WTC11 (cell line): ENCODE measurements at regions not wholly inside any gene's neighbourhood (a gene's known extent, or its start where the extent isn't known, plus 50 kb on each side); places are given as distances from the start of the nearest gene placed in this dataset.

Experiments
- ATAC-seq: fragments of 200-7000 bp; cut with Tn5 transposase; 2 replicates; pipeline ENCODE4 v1.10.0; 2021; ENCODE audit warnings: mild to moderate bottlenecking, moderate library complexity
- CTCF ChIA-PET: fragments of 300-600 bp; sonication (Branson Sonifier 250); formaldehyde crosslinking; loops from one replicate; lab custom pipeline; 2021; ENCODE audit warnings: antibody characterized with exemption; lab: Charles Lee
- POLR2A ChIA-PET: fragments of 350-600 bp; sonication (Branson Sonifier 250); formaldehyde crosslinking; loops from one replicate; lab custom pipeline; 2021; ENCODE audit warnings: antibody characterized with exemption; lab: Charles Lee
- DNase-seq: peaks from one replicate; pipeline ENCODE4 v3.0.0; 2021; ENCODE audit warnings: low spot score
- H3K27ac Mint-ChIP-seq: 2 replicates; pipeline ENCODE4 v1.8.0; 2021; ENCODE audit warnings: mixed read lengths
- H3K27me3 Mint-ChIP-seq: 2 replicates; pipeline ENCODE4 v1.8.0; 2021; ENCODE audit warnings: low read depth, mild to moderate bottlenecking, moderate library complexity, mixed read lengths
- H3K36me3 Mint-ChIP-seq: 2 replicates; pipeline ENCODE4 v1.8.0; 2021; ENCODE audit warnings: mixed read lengths
- H3K4me1 Mint-ChIP-seq: 2 replicates; pipeline ENCODE4 v1.8.0; 2022; ENCODE audit warnings: mixed read lengths
- H3K4me3 Mint-ChIP-seq: 2 replicates; pipeline ENCODE4 v1.8.0; 2021; ENCODE audit warnings: mild to moderate bottlenecking, moderate library complexity, mixed read lengths
- H3K9me3 Mint-ChIP-seq: 2 replicates; pipeline ENCODE4 v1.8.0; 2021; ENCODE audit warnings: mixed read lengths
- CREM ChIP-seq: sonication (generic); formaldehyde crosslinking; IDR thresholded peaks from 2 replicates; pipeline ENCODE4 v1.8.1; 2022; ENCODE audit warnings: mild to moderate bottlenecking, missing genetic modification reagents, moderate library complexity
- ERG ChIP-seq: fragments of 250-450 bp; sonication (Bioruptor Pico); IDR thresholded peaks from 2 replicates; pipeline ENCODE4 v1.8.0; 2021; ENCODE audit warnings: mild to moderate bottlenecking
- ESRRA ChIP-seq: sonication (generic); formaldehyde crosslinking; IDR thresholded peaks from 2 replicates; pipeline ENCODE4 v1.8.1; 2022; ENCODE audit warnings: mild to moderate bottlenecking, missing genetic modification reagents, borderline replicate concordance
- GABPB1 ChIP-seq: sonication (generic); formaldehyde crosslinking; IDR thresholded peaks from 2 replicates; pipeline ENCODE4 v1.8.1; 2023; ENCODE audit warnings: mild to moderate bottlenecking, missing genetic modification reagents
- SP1 ChIP-seq: sonication (generic); formaldehyde crosslinking; conservative IDR thresholded peaks from 2 replicates; pipeline ENCODE4 v1.8.1; 2022; ENCODE audit warnings: missing genetic modification reagents
- TP53 ChIP-seq: sonication (generic); formaldehyde crosslinking; IDR thresholded peaks from 2 replicates; pipeline ENCODE4 v1.8.1; 2023; ENCODE audit warnings: mild to moderate bottlenecking, missing genetic modification reagents
- ZMAT4 ChIP-seq: fragments of 250-450 bp; sonication (Bioruptor Pico); IDR thresholded peaks from 2 replicates; pipeline ENCODE4 v1.9.0; 2021; ENCODE audit warnings: mild to moderate bottlenecking
- TF ChIP-seq, protein P1 (sequence below): sonication (generic); formaldehyde crosslinking; IDR thresholded peaks from 2 replicates; pipeline ENCODE4 v1.8.1; 2023; ENCODE audit warnings: mild to moderate bottlenecking, missing genetic modification reagents, borderline replicate concordance
- TF ChIP-seq, protein P2 (sequence below): sonication (generic); formaldehyde crosslinking; IDR thresholded peaks from 2 replicates; pipeline ENCODE4 v1.8.1; 2022; ENCODE audit warnings: missing genetic modification reagents, borderline replicate concordance
- TF ChIP-seq, protein P3 (sequence below): sonication (generic); formaldehyde crosslinking; IDR thresholded peaks from 2 replicates; pipeline ENCODE4 v1.8.1; 2023; ENCODE audit warnings: mild to moderate bottlenecking, moderate library complexity, missing genetic modification reagents
- TF ChIP-seq, protein P4 (sequence below): sonication (generic); formaldehyde crosslinking; IDR thresholded peaks from 2 replicates; pipeline ENCODE4 v1.8.1; 2022; ENCODE audit warnings: low read depth, missing genetic modification reagents, borderline replicate concordance
- TF ChIP-seq, protein P5 (sequence below): fragments of 250-450 bp; sonication (Bioruptor Pico); IDR thresholded peaks from 2 replicates; pipeline ENCODE4 v1.9.0; 2021; ENCODE audit warnings: mild to moderate bottlenecking, borderline replicate concordance

- TF ChIP-seq, protein P1, sequence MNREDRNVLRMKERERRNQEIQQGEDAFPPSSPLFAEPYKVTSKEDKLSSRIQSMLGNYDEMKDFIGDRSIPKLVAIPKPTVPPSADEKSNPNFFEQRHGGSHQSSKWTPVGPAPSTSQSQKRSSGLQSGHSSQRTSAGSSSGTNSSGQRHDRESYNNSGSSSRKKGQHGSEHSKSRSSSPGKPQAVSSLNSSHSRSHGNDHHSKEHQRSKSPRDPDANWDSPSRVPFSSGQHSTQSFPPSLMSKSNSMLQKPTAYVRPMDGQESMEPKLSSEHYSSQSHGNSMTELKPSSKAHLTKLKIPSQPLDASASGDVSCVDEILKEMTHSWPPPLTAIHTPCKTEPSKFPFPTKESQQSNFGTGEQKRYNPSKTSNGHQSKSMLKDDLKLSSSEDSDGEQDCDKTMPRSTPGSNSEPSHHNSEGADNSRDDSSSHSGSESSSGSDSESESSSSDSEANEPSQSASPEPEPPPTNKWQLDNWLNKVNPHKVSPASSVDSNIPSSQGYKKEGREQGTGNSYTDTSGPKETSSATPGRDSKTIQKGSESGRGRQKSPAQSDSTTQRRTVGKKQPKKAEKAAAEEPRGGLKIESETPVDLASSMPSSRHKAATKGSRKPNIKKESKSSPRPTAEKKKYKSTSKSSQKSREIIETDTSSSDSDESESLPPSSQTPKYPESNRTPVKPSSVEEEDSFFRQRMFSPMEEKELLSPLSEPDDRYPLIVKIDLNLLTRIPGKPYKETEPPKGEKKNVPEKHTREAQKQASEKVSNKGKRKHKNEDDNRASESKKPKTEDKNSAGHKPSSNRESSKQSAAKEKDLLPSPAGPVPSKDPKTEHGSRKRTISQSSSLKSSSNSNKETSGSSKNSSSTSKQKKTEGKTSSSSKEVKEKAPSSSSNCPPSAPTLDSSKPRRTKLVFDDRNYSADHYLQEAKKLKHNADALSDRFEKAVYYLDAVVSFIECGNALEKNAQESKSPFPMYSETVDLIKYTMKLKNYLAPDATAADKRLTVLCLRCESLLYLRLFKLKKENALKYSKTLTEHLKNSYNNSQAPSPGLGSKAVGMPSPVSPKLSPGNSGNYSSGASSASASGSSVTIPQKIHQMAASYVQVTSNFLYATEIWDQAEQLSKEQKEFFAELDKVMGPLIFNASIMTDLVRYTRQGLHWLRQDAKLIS (CRISPR knock-in tag) = no peak
- TF ChIP-seq, protein P2, sequence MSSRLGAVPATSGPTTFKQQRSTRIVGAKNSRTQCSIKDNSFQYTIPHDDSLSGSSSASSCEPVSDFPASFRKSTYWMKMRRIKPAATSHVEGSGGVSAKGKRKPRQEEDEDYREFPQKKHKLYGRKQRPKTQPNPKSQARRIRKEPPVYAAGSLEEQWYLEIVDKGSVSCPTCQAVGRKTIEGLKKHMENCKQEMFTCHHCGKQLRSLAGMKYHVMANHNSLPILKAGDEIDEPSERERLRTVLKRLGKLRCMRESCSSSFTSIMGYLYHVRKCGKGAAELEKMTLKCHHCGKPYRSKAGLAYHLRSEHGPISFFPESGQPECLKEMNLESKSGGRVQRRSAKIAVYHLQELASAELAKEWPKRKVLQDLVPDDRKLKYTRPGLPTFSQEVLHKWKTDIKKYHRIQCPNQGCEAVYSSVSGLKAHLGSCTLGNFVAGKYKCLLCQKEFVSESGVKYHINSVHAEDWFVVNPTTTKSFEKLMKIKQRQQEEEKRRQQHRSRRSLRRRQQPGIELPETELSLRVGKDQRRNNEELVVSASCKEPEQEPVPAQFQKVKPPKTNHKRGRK (CRISPR knock-in tag) = no peak
- TF ChIP-seq, protein P3, sequence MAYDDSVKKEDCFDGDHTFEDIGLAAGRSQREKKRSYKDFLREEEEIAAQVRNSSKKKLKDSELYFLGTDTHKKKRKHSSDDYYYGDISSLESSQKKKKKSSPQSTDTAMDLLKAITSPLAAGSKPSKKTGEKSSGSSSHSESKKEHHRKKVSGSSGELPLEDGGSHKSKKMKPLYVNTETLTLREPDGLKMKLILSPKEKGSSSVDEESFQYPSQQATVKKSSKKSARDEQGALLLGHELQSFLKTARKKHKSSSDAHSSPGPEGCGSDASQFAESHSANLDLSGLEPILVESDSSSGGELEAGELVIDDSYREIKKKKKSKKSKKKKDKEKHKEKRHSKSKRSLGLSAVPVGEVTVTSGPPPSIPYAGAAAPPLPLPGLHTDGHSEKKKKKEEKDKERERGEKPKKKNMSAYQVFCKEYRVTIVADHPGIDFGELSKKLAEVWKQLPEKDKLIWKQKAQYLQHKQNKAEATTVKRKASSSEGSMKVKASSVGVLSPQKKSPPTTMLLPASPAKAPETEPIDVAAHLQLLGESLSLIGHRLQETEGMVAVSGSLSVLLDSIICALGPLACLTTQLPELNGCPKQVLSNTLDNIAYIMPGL (CRISPR knock-in tag) = no peak
These were observed 486.7 kb downstream of the EFNA5 start (continued) for GRCh38 chr5:107184066-107184465.

DNA sequence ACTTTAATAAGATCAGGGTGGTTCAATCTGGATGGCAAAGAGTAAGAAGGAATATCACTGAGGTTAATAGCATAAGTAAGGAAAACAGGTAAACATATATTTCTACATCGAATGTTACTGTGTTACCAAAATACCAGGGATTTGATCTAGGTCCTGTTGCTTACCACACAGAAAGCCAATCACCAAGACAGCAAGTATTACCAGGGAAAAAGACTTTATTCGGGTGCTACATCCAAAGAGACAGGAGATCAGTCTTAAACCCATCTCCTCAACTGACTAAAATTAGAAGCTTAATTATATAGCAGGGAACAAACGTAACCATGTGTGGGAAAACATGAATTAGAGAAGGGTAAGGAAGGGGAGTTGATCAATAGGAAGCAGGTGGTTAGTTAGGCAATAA lies 500.1 kb downstream of the EFNA5 start:
- Mint-ChIP-seq H3K4me1 (peaks cover 7% of the 10 kb centered on the region), H3K4me3 (no peak overlapping the region)
- no peak for DNase-seq
- TF ChIP-seq TP53 (CRISPR knock-in tag) = no peak
- TF ChIP-seq, protein P4, sequence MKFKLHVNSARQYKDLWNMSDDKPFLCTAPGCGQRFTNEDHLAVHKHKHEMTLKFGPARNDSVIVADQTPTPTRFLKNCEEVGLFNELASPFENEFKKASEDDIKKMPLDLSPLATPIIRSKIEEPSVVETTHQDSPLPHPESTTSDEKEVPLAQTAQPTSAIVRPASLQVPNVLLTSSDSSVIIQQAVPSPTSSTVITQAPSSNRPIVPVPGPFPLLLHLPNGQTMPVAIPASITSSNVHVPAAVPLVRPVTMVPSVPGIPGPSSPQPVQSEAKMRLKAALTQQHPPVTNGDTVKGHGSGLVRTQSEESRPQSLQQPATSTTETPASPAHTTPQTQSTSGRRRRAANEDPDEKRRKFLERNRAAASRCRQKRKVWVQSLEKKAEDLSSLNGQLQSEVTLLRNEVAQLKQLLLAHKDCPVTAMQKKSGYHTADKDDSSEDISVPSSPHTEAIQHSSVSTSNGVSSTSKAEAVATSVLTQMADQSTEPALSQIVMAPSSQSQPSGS = no peak
- TF ChIP-seq, protein P5, sequence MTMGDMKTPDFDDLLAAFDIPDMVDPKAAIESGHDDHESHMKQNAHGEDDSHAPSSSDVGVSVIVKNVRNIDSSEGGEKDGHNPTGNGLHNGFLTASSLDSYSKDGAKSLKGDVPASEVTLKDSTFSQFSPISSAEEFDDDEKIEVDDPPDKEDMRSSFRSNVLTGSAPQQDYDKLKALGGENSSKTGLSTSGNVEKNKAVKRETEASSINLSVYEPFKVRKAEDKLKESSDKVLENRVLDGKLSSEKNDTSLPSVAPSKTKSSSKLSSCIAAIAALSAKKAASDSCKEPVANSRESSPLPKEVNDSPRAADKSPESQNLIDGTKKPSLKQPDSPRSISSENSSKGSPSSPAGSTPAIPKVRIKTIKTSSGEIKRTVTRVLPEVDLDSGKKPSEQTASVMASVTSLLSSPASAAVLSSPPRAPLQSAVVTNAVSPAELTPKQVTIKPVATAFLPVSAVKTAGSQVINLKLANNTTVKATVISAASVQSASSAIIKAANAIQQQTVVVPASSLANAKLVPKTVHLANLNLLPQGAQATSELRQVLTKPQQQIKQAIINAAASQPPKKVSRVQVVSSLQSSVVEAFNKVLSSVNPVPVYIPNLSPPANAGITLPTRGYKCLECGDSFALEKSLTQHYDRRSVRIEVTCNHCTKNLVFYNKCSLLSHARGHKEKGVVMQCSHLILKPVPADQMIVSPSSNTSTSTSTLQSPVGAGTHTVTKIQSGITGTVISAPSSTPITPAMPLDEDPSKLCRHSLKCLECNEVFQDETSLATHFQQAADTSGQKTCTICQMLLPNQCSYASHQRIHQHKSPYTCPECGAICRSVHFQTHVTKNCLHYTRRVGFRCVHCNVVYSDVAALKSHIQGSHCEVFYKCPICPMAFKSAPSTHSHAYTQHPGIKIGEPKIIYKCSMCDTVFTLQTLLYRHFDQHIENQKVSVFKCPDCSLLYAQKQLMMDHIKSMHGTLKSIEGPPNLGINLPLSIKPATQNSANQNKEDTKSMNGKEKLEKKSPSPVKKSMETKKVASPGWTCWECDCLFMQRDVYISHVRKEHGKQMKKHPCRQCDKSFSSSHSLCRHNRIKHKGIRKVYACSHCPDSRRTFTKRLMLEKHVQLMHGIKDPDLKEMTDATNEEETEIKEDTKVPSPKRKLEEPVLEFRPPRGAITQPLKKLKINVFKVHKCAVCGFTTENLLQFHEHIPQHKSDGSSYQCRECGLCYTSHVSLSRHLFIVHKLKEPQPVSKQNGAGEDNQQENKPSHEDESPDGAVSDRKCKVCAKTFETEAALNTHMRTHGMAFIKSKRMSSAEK (CRISPR knock-in tag) = no peak
- TF ChIP-seq ZMAT4 = no peak
- TF ChIP-seq CREM = no peak
- TF ChIP-seq ESRRA (CRISPR knock-in tag) = no peak
- TF ChIP-seq ERG (CRISPR knock-in tag) = no peak
- TF ChIP-seq GABPB1 (CRISPR knock-in tag) = no peak
- TF ChIP-seq SP1 (CRISPR knock-in tag) = no peak
- TF ChIP-seq, all 79 proteins: peak for 0
- CTCF ChIA-PET = no interaction called here
- no peak for ATAC-seq
- Mint-ChIP-seq H3K27me3 (peaks cover 8% of the 10 kb centered on the region), H3K36me3 (peaks cover 34% of the 10 kb centered on the region), H3K9me3 (peaks cover 51% of the 10 kb centered on the region), H3K27ac (no peak overlapping the region)
- POLR2A ChIA-PET = interaction anchor here (0.6 kb wide), 1 partner anchor 249 kb away, joined by 6 read pairs; no protein-coding TSS in a partner anchor
